HEK293T (cell line): ENCODE measurements at regions not wholly inside any gene's neighbourhood (a gene's known extent, or its start where the extent isn't known, plus 50 kb on each side); places are given as distances from the start of the nearest gene placed in this dataset.

Experiments
- SP1 ChIP-seq: fragments of 450-650 bp; IDR thresholded peaks from 2 replicates; pipeline ENCODE4 v1.6.1; 2017
- ZNF384 ChIP-seq: fragments of 450-650 bp; IDR thresholded peaks from 2 replicates; pipeline ENCODE4 v1.6.1; 2016

DNA sequence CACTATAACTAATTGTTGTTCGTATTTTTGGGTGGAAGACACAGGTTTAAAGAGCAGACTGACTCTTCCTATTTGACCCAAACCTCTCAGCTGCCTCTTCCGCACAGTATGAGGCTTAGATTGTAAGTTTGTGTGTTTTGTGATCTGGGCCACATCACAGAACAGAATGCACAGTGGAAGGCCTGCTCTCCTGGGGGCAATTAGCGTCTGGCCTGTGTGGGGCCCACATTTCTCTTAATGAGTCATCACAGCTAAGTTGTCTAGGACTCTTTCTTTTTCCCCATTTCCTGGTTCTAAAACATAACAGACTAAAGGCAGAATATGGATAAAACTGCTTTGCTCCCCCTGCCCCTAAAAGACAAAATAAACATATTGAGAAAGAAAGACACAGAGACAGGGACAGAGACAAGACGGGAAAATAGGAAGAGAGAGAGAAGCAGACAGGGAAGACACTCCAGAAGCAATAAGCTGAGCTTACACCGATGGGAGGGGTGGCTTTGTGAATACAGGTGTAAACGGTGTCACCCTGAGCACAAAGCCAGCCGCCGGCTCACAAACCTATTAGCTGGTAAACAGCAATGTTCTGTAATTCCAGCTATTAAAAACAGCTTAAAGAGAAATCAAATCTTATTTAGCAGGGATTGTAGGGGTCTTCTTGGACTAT is 127.4 kb upstream of the OPCML start:
- TF ChIP-seq ZNF384 (no peak), SP1 (no peak)
